Upper lobe of left lung (tissue), 4 donors: ENCODE measurements at regions not wholly inside any gene's neighbourhood (a gene's known extent, or its start where the extent isn't known, plus 50 kb on each side); places are given as distances from the start of the nearest gene placed in this dataset.

Source experiments
- POLR2A ChIP-seq, 4 donors: fragments of 450-650 bp; IDR thresholded peaks; one replicate each; pipeline ENCODE4 v1.5.1; 2016 to 2017; ENCODE audit warnings: antibody characterized with exemption in 4 of 4, mild to moderate bottlenecking in 2 of 4
- TF ChIP-seq, protein P1 (sequence below), 6 experiments: fragments of 450-650 bp in 4 of 6; fragments of 200-600 bp in 2 of 6; sonication (generic) in 2 of 6; IDR thresholded peaks; one replicate each; pipeline ENCODE4 v1.5.1; 2016 to 2019; ENCODE audit warnings: antibody characterized with exemption in 6 of 6

DNA sequence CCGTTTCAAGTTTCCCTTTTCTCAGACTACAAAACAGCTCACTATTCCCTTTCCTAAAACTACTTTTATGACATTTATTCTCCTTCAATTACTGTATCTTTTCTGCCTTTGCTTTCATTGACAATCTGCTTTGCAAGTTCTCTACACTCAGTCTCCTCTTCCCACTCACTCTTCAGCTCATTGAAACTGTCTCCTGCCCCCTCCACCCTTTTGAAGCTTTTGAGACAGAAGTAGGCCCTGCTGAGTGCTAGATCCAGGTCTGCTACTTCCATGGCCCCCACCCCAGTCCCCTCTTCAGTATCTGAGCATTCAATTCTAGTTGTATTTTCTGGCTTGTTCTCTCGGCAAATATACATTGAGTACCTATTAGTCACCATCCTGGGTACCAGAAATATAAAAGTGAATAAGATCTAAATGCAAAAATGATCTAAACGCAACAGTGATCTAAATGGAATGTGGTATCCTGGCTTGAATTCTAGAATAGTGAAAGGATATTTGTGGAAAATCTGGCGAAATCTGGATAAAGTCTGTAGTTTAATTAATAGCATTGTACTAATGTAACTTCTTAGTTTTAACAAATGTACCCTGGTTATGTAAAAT, 58.4 kb downstream of the OR2K2 start:
- TF ChIP-seq, protein P1, sequence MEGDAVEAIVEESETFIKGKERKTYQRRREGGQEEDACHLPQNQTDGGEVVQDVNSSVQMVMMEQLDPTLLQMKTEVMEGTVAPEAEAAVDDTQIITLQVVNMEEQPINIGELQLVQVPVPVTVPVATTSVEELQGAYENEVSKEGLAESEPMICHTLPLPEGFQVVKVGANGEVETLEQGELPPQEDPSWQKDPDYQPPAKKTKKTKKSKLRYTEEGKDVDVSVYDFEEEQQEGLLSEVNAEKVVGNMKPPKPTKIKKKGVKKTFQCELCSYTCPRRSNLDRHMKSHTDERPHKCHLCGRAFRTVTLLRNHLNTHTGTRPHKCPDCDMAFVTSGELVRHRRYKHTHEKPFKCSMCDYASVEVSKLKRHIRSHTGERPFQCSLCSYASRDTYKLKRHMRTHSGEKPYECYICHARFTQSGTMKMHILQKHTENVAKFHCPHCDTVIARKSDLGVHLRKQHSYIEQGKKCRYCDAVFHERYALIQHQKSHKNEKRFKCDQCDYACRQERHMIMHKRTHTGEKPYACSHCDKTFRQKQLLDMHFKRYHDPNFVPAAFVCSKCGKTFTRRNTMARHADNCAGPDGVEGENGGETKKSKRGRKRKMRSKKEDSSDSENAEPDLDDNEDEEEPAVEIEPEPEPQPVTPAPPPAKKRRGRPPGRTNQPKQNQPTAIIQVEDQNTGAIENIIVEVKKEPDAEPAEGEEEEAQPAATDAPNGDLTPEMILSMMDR (IDR thresholded peaks at IDR 0.05): no peak
- no peak for TF ChIP-seq POLR2A (IDR thresholded peaks at IDR 0.05)
